ENCODE measurements at regions not wholly inside any gene's neighbourhood (a gene's known extent, or its start where the extent isn't known, plus 50 kb on each side); places are given as distances from the start of the nearest gene placed in this dataset.

GRCh38 chr6:150713487-150713886, 113.8 kb downstream of the PLEKHG1 start:
- DNase-seq = no peak

- DNase-seq = no peak
Measured at GRCh38 chr6:150713931-150714330, 114.2 kb downstream of the PLEKHG1 start.

DNA sequence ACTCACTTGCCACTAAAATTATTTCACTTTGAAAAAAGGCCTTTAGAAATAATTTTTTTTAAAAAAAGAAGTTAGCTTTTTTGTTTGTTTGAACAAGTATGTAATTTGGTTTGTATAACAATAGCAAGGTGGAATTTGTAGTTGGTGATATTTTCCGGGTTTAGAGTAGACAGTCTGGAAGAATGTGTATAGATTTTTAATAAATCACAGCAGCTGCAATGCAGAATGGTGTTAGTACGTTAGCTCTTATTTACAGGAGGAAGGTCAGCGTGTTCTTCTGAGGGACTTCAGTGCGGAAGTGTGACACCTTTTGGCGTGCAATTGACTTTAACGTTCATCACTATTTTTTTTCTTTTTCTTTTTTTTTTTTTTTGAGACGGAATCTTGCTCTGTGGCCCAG, 115.4 kb downstream of the PLEKHG1 start:
- DNase-seq = no peak

DNA sequence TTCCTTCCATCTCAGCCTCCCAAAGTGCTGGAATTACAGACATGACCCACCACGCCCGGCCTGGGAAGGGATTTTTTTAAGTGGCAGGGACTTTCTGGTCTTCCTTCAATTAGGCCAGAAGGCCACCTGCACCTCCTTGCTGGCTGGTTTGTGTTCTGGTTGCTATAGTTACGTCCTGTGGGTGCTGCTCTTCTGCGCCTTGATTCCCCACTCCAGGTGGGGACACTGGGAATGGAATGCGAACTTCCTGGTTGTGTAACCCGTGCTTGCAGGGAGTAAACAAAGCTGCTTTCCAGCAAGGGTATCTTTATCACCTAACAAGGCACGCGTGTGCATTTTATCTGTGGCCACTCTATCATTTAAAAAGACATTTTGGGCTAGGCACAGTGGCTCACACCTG, 117.7 kb downstream of the PLEKHG1 start:
- peak; percentile 34 for DNase-seq

DNA sequence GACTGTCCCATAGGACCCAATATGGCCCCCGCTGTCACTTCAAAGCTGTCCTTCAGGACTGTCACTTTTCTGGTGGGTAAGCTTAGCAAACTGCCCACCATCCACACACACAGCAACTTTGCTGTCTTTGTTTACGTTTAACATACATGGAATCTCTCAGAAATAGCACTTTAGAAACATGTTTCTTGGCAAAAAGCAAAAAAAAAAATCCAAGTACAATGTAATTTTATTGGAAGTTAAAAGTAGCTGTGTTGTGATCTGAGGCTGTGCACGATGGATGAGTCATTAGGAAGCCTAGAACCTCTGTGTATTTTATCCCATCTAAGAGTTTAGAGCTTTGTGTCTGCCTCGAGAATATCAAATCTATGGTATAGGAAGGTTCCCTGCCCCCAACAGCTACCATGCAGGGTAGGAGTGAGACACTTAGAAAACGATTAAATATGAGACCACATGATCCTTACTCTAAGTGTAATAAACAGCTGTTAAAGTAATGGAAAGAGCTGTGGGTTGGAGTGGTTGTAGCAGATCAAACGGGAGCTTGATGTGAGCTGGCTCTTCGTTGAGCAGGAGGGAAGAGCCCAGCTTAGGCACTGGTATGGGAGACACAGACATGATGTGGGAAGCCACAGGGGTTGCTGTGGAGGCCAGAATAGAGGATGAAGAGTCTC, 119.5 kb downstream of the PLEKHG1 start:
- DNase-seq = no peak

DNA sequence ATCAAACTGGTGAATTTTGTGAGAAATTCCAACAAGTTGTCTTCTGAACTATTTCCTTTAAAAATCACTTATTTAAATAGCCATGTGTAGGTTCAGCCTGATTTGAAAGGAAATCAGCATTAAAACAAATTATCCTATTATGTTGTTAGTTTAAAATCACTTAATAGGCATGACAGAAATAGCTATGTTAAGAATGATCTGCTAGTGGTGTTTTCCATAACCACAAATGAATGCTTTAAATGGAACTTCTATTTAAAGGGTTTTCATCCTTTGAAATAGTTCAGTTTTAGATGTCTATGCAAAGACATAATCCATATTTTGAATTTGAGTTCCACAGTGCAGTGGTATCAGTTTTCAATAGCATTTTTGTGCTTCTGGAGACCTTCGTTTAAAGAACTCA, 120.1 kb downstream of the PLEKHG1 start:
- no peak for DNase-seq

GRCh38 chr6:150720774-150721233, 121.1 kb downstream of the PLEKHG1 start:
- DNase-seq = peak; percentile 86

DNA sequence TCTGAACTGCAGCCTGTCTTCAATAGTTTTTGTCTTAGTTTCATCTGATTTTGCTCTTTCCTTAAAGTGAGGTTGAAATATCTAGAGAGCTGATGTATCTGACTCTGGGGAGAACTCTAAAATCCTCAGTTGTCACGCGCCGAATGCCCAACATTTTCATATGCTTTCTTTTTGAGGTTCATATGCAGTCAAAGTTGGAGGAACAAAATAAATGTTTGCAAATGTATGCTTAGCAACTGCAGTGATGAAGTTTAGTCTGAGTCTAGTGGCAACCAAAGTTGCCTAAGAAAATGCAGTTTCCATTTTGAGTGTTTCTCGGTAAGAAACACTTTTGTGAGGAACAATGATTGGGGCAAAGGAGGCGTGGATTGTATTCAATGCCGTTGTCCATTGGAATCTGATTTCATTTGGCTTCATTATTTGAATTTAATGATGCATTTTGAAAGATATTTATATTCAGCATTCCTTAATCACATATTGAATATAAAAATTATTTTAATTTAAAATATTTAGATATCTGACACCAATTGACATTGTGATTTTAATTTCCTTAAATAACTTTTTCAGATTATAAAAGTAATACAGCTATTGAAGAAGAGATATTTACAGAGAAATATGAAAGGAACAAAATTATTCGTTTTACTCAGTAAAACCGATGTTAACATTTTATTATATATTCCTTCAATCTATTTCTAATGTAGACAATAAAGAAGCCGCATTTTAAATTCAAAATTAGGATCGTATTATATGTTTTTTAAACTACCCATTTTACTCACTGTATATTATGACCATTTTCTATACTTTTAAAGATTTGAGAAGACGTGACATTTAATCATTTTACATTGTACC, 122.0 kb downstream of the PLEKHG1 start:
- peak; percentile 26 for DNase-seq

DNA sequence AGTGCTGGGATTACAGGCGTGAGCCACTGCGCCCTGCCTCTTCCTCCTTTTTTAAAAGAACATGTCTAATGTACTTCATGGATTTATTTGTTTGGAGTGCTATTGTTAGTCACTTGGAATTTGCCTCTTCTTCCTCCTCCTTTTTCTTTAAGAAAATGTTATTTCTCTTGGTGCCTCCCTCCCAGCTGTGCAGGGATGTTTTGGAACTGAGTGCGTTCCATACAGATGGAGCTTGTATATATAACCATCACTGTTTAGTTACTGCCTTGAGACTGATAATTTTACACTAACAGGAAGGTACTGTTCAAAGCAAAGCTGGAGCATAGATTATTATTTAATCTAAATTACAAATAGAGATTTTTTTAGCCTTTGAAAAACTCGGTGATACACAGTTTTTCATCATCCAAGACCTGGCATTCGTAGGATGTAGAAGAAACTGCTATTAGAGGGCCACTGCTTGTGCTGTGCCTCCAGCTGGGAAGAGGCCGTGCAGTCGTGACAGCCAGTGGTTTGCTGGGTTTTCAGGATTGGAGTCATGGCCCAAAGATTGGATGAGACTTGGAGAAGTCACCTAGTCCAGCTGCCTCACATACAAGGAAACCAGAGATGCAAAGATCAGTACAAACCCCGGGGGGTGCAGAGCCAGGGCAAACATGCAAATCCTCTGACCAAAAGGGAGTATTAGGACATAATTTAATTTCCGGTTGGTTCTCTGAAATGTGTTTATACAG, 123.1 kb downstream of the PLEKHG1 start:
- no peak for DNase-seq

DNA sequence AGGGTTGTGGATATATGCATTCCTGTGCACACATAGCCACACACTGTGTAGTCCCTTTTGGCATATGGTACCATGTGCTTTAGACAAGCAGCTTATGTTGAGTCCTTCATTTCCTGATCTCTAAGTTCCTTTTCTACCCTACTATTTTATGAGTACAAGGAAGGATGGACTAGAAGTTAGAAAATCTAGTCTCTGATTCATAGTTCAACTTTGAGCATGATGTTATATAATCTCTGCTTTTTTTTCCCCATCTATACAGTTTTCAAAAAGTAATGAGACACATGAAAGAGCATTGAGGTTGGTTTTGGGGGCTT, 123.6 kb downstream of the PLEKHG1 start:
- no peak for DNase-seq

DNA sequence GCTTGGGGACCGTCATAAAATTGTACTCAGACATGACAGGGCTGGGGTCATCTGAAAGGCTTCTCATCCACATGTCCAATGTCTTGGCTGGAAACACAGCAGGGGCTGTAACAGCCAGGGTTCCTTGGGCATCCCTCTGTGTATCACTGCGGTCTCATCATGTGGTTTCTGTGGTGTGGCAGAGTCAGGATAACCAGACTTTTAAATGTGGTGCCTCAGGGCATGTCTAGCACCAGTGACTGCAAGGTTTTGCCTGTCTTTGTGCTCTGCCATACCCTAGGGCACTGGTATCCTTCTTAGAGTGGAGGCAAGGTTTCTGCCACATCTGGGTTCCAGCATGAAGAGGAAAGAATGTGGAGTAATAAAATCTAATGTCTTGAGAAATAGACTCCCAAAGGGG, 124.2 kb downstream of the PLEKHG1 start:
- no peak for DNase-seq

DNA sequence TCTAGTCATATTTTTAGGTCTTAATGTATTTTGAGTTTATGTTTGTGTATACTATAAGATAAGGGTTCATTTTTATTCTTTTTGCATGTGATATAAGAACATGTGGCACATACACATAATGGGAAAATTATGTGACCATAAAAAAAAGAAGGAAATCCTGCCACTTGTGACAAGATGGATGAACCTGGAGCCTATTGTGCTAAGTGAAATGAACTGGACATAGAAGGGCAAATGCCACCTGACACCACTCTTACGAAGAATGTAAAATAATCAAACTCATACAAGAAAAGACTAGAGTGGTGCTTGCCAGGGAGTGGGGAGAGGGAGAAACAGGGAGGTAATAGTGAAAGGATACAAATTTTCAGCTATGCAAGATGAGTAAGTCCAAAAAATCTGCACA, 126.1 kb downstream of the PLEKHG1 start:
- no peak for DNase-seq

DNA sequence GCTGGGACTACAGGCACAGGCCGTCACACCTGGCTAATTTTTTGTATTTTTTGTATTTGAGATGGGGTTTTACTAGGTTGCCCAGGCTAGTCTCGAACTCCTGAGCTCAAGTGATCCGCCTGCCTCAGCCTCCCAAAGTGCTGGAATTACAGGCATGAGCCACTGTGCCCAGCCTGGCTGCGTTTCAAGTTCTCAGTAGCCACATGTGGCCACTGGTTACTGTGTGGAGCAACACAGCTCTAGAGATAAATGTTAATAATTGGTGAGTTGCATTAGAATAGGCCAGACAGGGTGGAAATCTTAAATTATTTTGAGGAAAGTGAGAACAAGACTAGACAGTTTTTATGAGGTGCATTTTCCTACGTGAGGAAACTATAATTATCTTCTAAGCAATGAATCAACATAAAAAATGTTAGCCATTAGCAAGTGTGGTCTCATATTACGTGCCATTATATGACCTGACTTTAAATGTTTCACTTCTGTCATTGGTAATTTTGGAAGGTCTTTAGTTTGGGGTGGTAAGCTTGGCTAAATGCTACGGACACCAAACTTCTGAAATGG, 129.6 kb downstream of the PLEKHG1 start:
- no peak for DNase-seq

- DNase-seq = peak; percentile 83
Measured at GRCh38 chr6:150730801-150731457, 131.2 kb downstream of the PLEKHG1 start.

DNA sequence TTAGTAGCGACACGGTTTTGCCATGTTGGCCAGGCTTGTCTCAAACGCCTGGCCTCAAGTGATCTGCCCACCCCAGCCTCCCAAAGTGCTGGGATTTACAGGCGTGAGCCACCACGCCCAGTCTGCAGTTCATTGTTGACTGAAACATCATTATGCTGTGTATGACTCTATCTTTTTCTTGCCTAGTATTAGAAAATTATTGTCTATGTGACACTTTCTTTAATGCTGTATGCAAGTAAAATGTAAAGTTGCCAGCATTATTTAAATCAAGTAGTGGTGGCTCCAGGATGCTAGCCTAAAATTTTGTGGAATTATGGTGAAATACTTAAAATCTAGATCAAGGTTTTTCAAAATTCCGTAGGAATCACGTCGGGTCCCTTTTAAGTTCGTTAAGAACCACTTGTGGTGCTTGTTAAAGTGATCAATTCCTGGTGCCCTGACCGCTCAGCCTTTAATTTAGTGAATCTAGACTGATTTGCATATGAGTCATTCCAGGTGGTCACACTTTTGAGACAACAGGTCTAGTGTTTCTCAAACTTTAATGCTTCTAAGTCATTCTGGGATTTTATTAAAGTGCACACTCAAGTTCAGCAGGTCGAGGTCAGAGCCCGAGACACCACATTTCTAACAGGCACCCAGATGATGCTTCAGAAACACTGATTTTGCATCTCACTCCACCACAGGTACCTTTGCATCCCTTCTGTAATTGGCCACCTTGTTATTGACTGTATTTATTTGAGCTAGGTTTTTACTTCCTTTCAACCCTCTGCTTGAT, 132.6 kb upstream of the MTHFD1L start:
- DNase-seq = no peak

- no peak for DNase-seq
Measured at GRCh38 chr6:150733726-150734125, 131.8 kb upstream of the MTHFD1L start.

GRCh38 chr6:150734235-150734634, 131.3 kb upstream of the MTHFD1L start:
- no peak for DNase-seq

DNA sequence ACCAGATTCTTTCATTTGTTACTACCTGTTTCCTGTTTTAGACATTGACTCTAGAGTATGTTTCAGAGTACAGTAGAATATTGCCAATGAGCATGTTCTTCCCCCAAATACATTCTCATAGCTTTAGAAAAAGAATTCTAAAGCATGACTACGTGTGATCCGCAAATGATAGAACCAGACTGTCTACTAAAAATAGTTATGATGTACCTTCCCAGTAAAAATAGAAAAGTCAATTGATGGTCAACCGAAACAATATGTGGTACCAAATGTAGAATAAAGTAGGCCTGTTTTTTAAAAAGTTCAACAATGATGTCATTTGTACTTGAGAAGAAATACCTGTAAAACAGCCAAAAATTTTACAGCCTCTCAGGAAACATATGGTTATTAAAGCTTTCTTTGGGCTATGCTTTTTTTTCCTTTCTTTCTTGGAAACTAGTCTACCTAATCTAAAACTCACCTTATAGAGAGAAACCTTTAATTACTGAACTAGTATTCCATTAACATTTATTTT, 130.1 kb upstream of the MTHFD1L start:
- DNase-seq = no peak

DNA sequence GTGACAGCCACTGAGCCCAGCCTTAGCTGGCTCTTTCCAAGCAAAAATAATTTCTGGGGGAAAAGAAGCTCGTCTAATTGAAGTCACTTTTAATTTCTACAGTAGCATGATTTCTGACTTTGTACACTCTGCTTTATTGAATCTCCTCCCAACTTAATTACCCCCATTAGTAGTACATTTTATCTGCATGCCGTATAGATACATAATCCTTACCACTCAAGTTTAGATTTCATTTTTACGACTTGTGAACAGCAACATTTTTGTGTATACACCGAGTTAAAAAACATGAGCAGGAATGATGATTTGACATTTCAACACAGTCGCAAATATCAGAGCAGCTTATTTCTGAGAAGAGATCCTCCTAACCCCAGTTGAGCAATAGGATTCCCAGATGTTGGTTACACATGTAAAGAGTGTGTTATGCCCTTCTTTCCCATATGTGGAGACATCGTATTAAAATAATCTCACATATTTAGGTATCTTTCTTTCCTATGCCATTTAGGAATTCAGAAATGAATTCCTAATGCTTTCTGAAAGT, 127.3 kb upstream of the MTHFD1L start:
- no peak for DNase-seq

DNA sequence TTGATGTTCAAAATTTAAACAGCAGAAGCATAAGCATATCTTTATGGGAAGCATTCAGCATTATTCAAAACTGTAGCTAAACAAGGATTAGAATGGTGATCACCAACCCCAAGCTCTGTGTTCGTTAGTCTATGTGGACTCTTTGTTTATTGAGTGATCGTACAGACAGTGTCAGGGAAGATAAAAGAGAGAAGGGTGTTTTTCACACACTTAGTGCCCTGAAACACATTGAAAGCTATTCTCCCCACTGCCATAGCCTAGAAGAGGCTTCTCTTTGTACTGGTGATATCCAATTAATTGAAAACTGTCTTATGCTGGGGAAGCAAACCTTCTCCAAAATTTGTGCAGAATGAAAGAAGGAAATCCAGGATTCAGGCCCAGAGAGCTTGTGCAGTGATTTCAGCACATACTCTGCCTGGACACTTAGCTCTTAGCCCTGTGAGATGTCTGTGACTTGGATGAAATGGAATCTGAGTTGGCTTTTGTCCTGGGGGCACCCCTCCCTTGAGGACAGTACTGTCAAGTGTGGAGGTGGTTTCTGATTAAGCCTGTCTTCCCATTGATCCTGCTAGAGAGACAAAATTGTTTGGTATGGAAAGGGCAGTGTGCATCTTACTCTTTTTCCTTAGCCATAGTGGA, 125.7 kb upstream of the MTHFD1L start:
- DNase-seq = no peak

GRCh38 chr6:150740453-150740852, 125.0 kb upstream of the MTHFD1L start:
- no peak for DNase-seq

All from DMS79 treated with DMSO at 0.1 percent for 48 hours (cell line).